ENCODE measurements at regions not wholly inside any gene's neighbourhood (a gene's known extent, or its start where the extent isn't known, plus 50 kb on each side); places are given as distances from the start of the nearest gene placed in this dataset.
"Not testable (repeated sequence)": the region's sequence is repeated elsewhere in the genome, so short reads cannot be mapped to it uniquely, and the experiment has no call there.

DNA sequence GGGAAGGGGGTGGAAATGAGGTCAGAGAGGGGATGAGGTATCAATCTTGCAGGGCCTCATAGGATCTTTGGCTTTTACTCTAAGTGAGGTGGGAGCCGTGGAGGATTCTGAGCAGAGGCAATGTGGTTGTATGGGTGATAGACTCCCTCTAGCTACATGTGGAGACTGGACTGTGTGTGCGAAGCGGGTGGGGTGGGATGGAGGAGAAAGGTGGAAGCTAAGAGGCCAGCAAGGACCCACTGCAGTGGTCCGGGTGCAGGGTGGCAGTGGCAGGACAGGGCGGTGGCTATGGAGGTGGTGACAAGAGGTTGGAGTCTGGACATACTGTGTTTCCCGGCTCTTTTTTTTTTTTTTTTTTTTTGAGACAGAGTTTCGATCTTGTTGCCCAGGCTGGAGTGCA, 62.4 kb upstream of the PTPN1 start:
- H2AFZ ChIP-seq (ENCODE audit: low read depth, low read length): no peak overlapping the region
- CTCF ChIA-PET: interaction anchor here (1.3 kb wide), 1 partner anchor 13 kb away, joined by 3 read pairs; no protein-coding TSS in a partner anchor
- intact Hi-C loops (cut with micrococcal nuclease): no loop called here
- TF ChIP-seq, protein P1, sequence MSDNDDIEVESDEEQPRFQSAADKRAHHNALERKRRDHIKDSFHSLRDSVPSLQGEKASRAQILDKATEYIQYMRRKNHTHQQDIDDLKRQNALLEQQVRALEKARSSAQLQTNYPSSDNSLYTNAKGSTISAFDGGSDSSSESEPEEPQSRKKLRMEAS (IDR thresholded peaks at IDR 0.05; ENCODE audit: insufficient read depth, insufficient read length): no peak
- TF ChIP-seq, protein P2, sequence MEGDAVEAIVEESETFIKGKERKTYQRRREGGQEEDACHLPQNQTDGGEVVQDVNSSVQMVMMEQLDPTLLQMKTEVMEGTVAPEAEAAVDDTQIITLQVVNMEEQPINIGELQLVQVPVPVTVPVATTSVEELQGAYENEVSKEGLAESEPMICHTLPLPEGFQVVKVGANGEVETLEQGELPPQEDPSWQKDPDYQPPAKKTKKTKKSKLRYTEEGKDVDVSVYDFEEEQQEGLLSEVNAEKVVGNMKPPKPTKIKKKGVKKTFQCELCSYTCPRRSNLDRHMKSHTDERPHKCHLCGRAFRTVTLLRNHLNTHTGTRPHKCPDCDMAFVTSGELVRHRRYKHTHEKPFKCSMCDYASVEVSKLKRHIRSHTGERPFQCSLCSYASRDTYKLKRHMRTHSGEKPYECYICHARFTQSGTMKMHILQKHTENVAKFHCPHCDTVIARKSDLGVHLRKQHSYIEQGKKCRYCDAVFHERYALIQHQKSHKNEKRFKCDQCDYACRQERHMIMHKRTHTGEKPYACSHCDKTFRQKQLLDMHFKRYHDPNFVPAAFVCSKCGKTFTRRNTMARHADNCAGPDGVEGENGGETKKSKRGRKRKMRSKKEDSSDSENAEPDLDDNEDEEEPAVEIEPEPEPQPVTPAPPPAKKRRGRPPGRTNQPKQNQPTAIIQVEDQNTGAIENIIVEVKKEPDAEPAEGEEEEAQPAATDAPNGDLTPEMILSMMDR (IDR thresholded peaks at IDR 0.05; ENCODE audit: extremely low read depth in 1 of 2, insufficient read depth in 1 of 2, low read depth in 1 of 2, low read length in 2 of 2): no peak
- TF ChIP-seq GATA2 (IDR thresholded peaks at IDR 0.05; ENCODE audit: insufficient read depth, insufficient read length, low read depth, low read length) (no peak), POLR2AphosphoS5 (IDR thresholded peaks at IDR 0.05; ENCODE audit: insufficient read depth, low read depth, low read length) (no peak), JUN (IDR thresholded peaks at IDR 0.05; ENCODE audit: borderline replicate concordance, insufficient read depth, insufficient read length, low read depth) (no peak), FOS (IDR thresholded peaks at IDR 0.05; ENCODE audit: borderline replicate concordance, insufficient read depth, low read length) (no peak), POLR2A (IDR thresholded peaks at IDR 0.05; ENCODE audit: low read depth, low read length) (no peak), EZH2 (IDR thresholded peaks at IDR 0.05; ENCODE audit: borderline replicate concordance, low read depth, low read length, severe bottlenecking) (no peak), MYC (IDR thresholded peaks at IDR 0.05; ENCODE audit: low read depth, low read length) (no peak)
- FAIRE-seq (no peak), DNase-seq (ENCODE audit: low read depth, low spot score) (no peak)
- H4K20me1 ChIP-seq (replicated peaks; ENCODE audit: control insufficient read depth, extremely low read depth, insufficient read depth, low read length): no peaks in the 10 kb centered on the region
- peaks cover 0 to 2% of the 10 kb centered on the region in 2 experiments for H3K27me3 ChIP-seq (ENCODE audit: control insufficient read depth in 2 of 2, insufficient read depth in 2 of 2, low read length in 2 of 2)
- H3K9me1 ChIP-seq (replicated peaks; ENCODE audit: control insufficient read depth, extremely low read depth, insufficient read depth, low read length): no peaks in the 10 kb centered on the region
- H3K36me3 ChIP-seq (ENCODE audit: control insufficient read depth in 2 of 2, extremely low read depth in 1 of 2, insufficient read depth in 2 of 2, low read length in 2 of 2): no peaks in the 10 kb centered on the region
- H3K4me3 ChIP-seq (replicated peaks in 1 of 3; ENCODE audit: insufficient read depth in 1 of 3, low read depth in 1 of 3, low read length in 3 of 3): no peak overlapping the region
- H3K79me2 ChIP-seq (ENCODE audit: control insufficient read depth, insufficient read depth, low read length): no peaks in the 10 kb centered on the region
- POLR2A ChIA-PET: no interaction called here
- H3K9ac ChIP-seq (replicated peaks; ENCODE audit: extremely low read depth, insufficient read depth, low read length): no peak overlapping the region
- H3K4me1 ChIP-seq (ENCODE audit: control insufficient read depth, extremely low read depth, insufficient read depth, low read length): peaks cover 20% of the 10 kb centered on the region
- no peak overlapping the region for H3K27ac ChIP-seq (ENCODE audit: insufficient read depth, low read depth, low read length)
- dilution Hi-C loops (cut with MboI; ENCODE audit: extremely low pct_ligation_motif_present, low sequenced_read_pairs): no loop called here
- BruUV-seq (replicated peaks): no TSS peak
- no peak overlapping the region for H3K4me2 ChIP-seq (ENCODE audit: insufficient read depth, low read length)
- no peaks in the 10 kb centered on the region for H3K9me3 ChIP-seq (replicated peaks; ENCODE audit: control insufficient read depth, insufficient read depth, low read length)

DNA sequence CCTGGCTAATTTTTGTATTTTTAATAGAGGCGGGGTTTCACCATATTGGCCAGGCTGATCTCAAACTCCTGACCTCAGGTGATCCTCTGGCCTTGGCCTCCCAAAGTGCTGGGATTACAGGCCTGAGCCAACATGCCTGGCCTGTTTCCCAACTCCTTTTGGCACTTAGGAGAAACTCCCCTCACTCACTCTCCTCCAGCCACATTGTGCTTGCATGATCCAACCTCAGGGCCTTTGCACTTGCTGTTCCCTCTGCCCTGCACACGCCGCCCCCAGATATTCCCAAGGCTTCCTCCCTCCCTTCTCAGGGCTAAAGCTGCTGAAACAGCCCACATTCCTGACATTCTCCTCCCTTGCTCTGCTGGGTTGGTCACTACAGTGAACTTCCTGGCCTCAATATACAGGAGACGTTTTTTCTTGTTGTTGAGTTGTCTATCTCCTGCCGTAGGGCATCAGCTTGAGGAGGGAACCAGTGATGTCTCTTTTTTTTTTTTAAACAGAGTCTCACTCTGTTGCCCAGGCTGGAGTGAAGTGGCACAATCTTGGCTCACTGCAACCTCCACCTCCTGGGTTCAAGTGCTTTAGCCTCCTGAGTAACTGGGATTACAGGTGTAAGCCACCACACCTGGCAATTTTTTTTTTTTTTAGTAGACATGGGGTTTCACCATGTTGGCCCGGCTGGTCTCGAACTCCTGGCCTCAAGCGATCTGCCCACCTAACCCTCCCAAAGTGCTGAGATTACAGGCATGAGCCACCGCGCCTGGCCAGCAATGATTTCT, 61.4 kb upstream of the PTPN1 start:
- H3K4me2 ChIP-seq (ENCODE audit: insufficient read depth, low read length); H3K27me3 ChIP-seq (ENCODE audit: control insufficient read depth in 2 of 2, insufficient read depth in 2 of 2, low read length in 2 of 2); H3K9ac ChIP-seq (replicated peaks; ENCODE audit: extremely low read depth, insufficient read depth, low read length); H4K20me1 ChIP-seq (replicated peaks; ENCODE audit: control insufficient read depth, extremely low read depth, insufficient read depth, low read length); dilution Hi-C loops (cut with MboI; ENCODE audit: extremely low pct_ligation_motif_present, low sequenced_read_pairs); H3K79me2 ChIP-seq (ENCODE audit: control insufficient read depth, insufficient read depth, low read length); H3K36me3 ChIP-seq (ENCODE audit: control insufficient read depth in 2 of 2, extremely low read depth in 1 of 2, insufficient read depth in 2 of 2, low read length in 2 of 2); H3K27ac ChIP-seq (ENCODE audit: insufficient read depth, low read depth, low read length); H2AFZ ChIP-seq (ENCODE audit: low read depth, low read length); H3K4me3 ChIP-seq (replicated peaks in 1 of 3; ENCODE audit: insufficient read depth in 1 of 3, low read depth in 1 of 3, low read length in 3 of 3); BruUV-seq (replicated peaks); H3K9me1 ChIP-seq (replicated peaks; ENCODE audit: control insufficient read depth, extremely low read depth, insufficient read depth, low read length); POLR2A ChIA-PET; H3K9me3 ChIP-seq (replicated peaks; ENCODE audit: control insufficient read depth, insufficient read depth, low read length); intact Hi-C loops (cut with micrococcal nuclease); DNase-seq (ENCODE audit: low read depth, low spot score): not testable (repeated sequence)
- FAIRE-seq: peak; percentile 40
- H3K4me1 ChIP-seq (ENCODE audit: control insufficient read depth, extremely low read depth, insufficient read depth, low read length): peaks cover 20% of the 10 kb centered on the region
- CTCF ChIA-PET: interaction anchor here (1.1 kb wide), 1 partner anchor 257 kb away, joined by 3 read pairs; no protein-coding TSS in a partner anchor

All from endothelial cell of umbilical vein (primary cell).